Suppressor macrophage (primary cell): ENCODE measurements at regions not wholly inside any gene's neighbourhood (a gene's known extent, or its start where the extent isn't known, plus 50 kb on each side); places are given as distances from the start of the nearest gene placed in this dataset.

ENCODE experiments used
- DNase-seq, 4 experiments: peaks; one replicate each; pipeline ENCODE4 v3.0.0-alpha.2; 2020 to 2022

- DNase-seq: no peak
Observed at GRCh38 chr14:101361451-101362433, 199.6 kb upstream of the DIO3 start.

DNA sequence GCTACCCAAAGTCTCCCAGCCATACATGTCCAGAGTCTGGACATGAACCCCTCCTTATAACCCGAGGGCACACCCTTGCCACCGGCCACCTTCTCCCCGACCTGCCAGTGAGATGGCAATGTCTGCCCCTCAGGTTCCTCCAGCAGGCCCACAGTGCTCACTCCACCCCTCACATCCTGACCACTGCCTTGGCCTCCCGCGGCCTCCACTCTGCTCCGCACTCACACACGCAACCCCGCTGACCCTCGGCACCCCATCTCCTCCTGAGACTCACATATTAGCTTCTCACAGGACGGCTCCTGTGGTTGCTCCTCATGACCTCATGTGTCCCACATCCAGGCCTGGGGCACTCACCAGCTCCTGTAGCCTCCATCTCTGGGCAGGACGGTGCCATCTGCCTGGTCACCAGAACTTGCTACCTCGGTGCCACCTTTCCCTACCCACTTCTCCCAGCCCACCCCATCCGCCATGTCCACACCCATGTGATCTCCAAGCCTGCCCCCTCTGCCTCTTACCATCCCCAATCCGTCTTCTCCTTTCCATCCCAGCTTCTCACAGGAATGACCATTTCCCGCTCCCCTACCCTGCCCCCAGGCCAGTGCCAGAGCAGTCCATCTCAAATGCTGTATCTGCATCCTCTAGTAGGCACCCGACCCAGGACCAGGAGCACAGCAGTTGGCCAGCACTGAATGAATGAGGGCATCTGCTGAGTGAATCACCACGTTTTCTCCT is 198.6 kb upstream of the DIO3 start:
- DNase-seq: no peak

GRCh38 chr14:101363261-101363555 is 198.1 kb upstream of the DIO3 start:
- no peak for DNase-seq

GRCh38 chr14:101363880-101364391 is 197.4 kb upstream of the DIO3 start:
- DNase-seq: no peak

DNA sequence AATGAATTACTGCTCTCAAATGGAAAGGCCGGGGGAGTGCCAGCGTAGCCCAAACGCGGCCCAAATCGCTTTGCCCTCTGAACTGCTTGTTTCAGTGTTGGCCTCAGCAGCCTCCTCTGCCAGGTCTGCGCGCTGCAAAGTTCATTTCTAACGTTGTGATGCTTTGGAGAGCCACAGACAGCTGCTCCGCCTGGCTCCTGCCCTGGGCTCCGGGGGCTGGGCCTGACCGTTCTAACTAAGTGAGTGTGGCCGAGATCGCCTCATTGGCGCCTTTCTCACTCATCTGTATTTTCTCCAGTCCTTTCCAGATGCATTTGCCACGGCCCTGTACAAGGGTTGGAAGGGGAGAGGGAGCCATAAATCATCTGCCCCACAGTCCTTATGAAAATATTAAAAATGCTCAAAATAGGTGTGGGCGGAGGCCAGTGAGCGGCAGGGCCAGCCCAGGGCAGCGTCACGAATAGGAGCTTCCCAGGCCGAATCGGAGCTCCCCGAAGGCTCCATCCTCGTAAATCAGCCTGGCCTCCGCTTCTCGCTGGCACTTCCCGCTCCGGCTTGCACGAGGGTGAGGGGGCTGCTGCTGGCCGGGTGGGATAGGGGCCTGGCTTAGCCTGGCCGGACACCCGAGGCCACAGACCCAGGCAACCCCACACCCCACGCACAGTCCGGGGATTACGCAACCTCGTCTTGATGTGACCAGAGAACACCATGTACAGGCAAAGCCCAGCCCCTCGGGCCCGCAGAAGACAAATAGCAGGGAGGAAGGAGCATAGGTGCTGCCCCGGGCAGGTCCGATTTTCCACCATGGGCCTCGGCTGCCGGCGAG is 196.6 kb upstream of the DIO3 start:
- DNase-seq: no peak

- no peak for DNase-seq
Observed at GRCh38 chr14:101365329-101366158, 195.8 kb upstream of the DIO3 start.

- DNase-seq: no peak
Observed at GRCh38 chr14:101367421-101368261, 193.7 kb upstream of the DIO3 start.

DNA sequence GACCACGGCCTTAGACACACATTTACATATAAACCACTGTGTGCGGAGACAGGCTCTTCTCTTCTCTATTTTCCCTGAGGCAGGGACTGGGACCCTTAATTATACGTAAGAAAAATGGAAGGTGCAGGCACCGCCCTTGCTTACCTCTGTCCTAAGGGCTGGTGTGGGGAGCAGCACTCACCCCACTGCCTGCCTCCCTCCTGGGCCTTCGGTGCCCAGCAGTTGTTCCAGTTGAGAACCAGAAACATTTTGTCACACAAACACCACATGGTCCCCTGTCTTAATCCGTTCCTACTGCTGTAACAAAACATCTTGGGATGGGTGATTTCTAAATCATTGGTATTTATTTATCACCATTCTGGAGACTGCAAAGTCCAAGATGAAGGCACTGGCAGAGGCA is 192.7 kb upstream of the DIO3 start:
- DNase-seq: no peak

DNA sequence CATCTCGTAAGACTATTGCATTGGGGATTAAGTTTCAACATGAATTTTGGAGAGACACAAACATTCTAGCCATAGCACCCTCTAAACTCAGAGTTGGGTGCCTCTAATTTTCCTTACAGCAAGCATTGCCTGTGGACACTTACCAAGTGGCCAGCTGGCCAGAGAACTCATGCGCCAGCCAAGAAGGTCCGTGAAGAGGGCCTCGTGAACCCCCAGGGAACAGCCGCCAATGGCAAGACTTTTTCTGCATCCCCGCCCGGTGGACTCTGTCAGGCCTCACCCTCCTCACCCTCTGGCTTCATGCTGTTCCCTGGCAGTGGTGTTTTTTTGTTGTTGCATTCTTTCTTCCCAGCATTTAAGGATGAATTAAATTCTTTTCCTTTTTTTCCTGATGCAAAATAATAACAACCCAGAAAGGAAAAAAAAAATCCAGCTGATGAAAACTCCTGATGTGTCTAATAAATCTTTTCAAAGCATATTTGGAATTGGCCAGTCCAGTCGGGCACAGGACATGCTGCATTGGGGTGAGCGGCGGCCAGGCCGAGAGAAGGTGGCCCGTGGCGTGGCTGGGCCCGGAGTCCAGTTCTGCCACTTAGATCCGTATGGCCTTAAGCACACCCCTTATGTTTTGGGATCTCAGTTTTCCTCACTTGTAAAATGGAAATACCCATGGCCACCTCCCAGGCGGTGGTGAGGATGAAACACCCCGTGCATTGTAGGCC is 191.9 kb upstream of the DIO3 start:
- DNase-seq: no peak

DNA sequence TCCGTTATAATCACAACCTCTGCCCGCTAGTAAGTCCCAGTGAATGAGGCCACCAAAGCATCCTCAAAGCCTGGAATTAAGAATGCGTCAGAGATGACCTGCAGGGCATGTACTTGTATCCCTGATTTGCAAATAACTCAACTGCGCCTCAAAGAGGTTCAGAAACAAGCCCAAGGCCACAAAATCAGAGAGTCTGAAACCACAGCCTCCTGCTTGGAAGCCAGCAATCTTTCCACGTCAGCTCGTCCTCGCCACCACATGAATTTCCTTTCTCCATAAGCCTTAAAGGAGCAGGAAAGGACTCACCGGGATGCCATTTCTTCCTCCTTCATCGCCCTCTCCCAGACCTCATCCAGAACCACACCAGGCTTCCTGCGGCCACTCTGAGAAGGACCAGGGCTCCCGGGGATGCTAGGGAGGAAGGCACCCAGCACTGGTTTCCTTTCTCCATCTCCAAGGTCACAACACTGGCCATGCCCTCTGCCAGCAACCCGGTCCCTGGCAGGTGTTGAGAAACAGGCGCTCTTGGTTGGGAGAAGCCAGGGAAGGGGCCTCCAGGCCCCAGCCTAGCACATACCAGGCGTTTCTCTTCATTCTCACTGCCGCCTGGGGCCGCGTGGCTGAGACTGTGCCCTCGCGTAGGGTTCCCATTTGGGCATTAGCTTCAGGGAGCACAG is 191.2 kb upstream of the DIO3 start:
- DNase-seq: no peak

- DNase-seq: no peak
Observed at GRCh38 chr14:101370593-101371569, 190.4 kb upstream of the DIO3 start.

- no peak for DNase-seq
Observed at GRCh38 chr14:101371799-101372793, 189.2 kb upstream of the DIO3 start.

GRCh38 chr14:101372894-101373620 is 188.2 kb upstream of the DIO3 start:
- DNase-seq: no peak

DNA sequence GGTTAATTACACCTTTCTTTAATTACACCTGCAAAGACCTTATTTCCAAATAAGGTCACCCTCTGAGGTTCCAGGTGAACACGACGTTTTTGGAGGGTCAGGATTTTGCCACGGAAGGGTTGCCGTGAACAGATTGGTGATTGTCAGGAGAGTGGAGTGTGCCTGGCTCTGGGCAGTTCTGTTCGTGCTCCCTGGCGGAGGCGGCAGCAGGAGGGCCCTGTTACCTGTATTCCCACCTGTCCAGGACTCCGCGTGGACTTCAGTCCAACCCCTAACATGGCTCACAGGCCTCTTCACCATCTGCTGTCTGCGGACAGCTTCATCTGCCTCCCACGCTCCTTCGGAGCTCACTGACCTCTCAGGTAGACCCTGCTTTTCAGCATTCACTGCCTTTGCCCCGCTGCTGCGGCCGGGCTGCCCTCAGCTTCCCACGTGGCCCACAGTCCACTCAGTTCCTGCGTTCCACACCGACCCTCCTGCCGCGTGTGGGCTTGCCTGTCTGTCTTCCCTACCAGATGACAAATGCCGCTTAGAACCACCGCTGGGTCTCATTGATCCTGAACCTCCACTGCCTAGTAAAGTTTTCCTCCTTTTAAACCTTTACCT is 187.5 kb upstream of the DIO3 start:
- DNase-seq: no peak

GRCh38 chr14:101374373-101375338 is 186.6 kb upstream of the DIO3 start:
- DNase-seq: no peak
